HG03521 (cell line): ENCODE measurements at regions not wholly inside any gene's neighbourhood (a gene's known extent, or its start where the extent isn't known, plus 50 kb on each side); places are given as distances from the start of the nearest gene placed in this dataset.
"Not testable (repeated sequence)": the region's sequence is repeated elsewhere in the genome, so short reads cannot be mapped to it uniquely, and the experiment has no call there.

ENCODE experiments used
- ATAC-seq: cut with Tn5 transposase; IDR thresholded peaks from one replicate; pipeline ENCODE4 v1.9.1; 2021; ENCODE audit warnings: mild to moderate bottlenecking, moderate library complexity; ENCODE audit not compliant: unreplicated experiment

DNA sequence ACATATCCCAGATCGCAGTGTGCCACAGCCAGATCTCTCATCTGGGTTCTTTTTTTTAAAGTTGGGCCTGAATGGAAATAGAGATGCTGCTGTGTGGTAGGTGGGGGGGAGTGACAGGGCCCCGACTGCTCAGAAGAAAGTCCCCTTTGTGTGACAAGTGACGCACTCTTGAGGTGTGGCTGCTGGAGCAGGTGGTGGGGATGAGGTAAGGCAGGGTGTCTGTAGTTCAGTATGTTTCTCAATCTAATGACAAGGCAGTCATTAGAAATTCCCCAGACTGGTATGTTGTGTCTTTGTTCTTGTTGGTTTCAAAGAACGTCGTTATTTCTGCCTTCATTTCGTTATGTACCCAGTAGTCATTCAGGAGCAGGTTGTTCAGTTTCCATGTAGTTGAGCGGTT, 128.8 kb upstream of the TACR1 start:
- ATAC-seq: no peak

- no peak for ATAC-seq
Observed at GRCh38 chr2:75327334-75327733, 128.0 kb upstream of the TACR1 start.

GRCh38 chr2:75326645-75327044, 127.3 kb upstream of the TACR1 start:
- ATAC-seq: no peak

DNA sequence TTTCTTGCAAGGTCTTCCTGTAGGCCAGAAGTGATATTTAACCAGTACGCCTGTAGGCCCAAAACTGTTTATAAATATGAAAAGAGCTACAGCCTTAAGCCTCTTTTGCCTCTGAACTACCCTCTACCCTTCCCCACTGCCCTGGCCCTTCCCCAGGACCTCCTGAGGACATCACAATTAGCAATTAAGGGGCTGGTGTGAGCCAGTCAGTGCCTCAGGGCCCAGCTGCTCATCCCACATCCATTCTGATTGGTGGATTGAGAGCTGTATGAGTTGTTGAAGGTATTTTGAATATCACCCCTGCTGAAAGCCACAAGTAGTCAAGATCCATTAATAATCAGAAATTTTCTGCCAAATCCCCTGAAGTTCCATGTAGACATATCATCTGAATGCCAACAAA, 126.3 kb upstream of the TACR1 start:
- ATAC-seq: no peak

DNA sequence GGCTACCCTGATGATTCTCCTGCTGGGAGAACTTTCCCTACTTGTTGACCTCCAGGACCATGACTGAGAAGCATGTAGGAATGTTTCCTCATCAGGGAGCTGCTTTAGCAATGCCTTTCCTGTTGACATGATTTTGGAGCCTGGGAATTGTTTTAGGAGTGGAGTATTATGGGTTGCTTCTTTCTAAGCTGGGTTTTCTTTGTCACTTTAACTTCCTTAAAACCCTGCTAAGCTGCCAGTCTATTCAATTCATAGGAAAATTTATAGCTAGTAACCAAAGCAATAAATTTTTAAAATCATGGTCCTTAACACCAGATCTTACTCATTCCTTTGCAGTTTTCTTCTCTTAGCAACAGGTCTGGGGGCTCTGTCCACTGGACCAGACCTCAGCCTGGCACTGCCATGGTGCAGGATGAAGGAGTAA, 125.6 kb upstream of the TACR1 start:
- no peak for ATAC-seq

DNA sequence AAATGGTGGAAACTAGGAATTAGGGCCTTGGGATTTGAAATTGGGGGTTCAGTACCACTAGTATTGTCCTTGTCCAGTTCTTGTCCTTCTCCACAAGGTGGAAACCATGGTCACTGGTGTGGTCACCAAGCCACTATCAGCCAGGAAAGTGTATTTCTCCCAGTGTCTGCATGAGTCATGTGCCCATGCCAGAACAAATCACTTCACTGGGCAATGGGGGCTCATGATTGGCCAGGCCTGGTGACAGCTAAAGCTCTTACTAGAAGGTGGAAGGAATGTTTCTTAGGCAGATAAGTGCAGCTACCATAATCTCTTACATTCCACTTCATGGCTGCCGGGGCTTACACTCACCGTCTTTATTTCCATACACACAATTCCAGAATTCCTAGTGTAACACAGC, 124.8 kb upstream of the TACR1 start:
- no peak for ATAC-seq

- ATAC-seq: no peak
Observed at GRCh38 chr2:75321599-75321922, 122.2 kb upstream of the TACR1 start.

DNA sequence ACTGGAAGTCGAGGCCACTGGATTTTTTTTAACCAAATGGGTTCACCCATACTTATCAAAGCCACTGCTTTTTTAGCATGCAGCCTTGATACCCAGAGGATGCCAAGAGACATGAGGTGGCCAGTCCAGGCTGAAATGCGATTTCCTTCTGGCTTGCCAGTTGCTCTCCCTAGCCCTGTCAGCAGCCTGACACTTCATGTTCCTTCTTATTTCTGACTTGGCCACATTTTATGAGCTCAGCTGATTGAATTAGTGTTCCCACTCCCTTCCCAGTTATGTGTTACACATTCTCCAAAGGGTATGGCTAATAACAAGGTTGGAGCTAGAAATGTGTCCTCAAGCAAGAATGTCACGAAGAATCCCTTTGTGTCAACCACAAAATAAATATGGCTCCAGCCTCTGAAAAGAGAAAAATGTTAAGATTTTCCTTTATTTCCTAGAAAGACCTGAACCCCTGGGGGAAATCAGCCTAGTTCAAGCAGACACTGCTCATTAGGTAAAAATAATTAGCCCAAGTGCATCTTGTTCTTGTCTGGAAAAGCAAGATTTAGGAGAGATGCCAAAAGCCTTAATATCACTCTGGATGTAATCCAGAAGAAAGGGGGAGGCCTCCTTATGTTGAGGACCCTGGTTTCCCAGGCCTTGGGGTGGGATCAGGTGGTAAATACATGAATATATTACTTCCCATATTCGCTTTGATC, 121.7 kb upstream of the TACR1 start:
- no peak for ATAC-seq

DNA sequence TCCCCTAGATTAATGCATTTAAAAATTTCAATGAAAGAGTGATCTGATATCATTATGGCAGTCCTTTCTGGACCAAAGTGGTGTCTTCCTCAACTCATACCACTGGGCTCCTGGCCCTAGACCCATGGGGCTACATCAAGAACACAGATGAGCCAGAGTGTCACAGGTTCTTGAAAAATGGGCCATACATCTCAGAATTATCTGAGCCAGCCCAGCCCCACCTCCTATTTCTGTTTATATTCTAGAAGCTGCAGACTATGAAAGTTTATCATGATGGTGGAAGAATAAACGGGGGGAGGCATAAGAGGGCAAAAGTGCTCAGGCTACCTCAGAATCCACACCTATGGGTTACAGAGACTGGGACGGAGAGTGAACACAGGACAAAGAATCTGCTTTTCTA, 120.6 kb upstream of the TACR1 start:
- ATAC-seq: no peak

GRCh38 chr2:75317802-75318201, 118.5 kb upstream of the TACR1 start:
- ATAC-seq: no peak

DNA sequence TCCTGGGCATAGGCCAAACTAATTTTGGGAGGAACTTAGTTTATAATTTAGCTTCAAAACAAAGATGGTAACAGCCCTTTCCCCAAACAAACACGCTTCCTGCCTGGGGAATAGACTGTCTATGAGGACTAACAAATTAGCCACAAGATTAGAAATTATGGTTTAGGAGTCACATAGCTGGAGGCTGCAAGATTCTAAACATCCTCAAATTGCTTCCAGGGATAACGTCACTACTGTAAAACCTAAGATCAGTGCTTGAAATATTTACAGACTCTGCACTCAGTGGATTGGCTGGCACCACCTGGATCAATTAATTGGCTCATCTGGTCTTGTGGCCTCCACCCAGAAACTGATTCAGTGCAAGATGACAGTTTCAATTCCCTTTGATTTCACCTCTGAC, 118.0 kb upstream of the TACR1 start:
- no peak for ATAC-seq

DNA sequence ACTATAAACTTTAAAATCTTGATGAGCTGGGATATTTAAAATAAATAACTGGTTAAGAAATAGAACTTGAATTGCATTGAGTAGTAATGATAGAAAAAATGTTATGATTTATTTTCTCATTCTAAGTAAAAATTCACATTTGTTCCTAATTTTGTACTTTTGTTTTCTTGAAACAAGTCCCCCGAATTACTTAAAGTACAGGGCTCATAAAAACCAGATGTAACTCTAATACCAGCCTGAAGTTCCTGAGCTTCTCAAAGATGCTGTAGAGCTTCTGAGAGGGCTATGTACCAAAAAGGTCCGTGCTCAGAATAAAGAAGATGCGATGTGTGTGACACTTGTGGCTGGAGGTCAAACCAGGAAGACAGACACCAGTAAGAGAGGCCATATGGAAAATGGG, 116.1 kb upstream of the TACR1 start:
- ATAC-seq: no peak

- peak; percentile 100 for ATAC-seq
Observed at GRCh38 chr2:75311993-75312392, 112.7 kb upstream of the TACR1 start.

DNA sequence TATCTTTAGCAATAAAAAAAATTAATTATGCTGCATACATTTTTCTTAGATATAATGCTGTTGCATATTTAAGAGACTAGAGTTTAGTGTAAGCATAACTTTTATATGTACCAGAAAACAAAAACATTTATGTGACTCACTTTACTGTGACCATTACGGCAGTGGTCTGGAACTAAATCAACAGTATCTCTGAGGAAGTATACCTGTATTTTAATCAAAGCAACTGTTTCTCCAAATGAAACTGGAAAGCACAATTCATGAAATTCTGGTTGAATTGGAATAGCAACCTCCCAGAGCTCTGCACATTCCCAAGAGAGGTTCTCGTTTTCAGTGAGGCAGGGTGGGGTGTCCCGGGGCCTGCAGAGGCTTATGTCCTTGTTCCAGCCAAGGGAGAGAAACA, 112.2 kb upstream of the TACR1 start:
- ATAC-seq: no peak

GRCh38 chr2:75310876-75311275, 111.6 kb upstream of the TACR1 start:
- ATAC-seq: no peak

- ATAC-seq: no peak
Observed at GRCh38 chr2:75309596-75310463, 110.5 kb upstream of the TACR1 start.

DNA sequence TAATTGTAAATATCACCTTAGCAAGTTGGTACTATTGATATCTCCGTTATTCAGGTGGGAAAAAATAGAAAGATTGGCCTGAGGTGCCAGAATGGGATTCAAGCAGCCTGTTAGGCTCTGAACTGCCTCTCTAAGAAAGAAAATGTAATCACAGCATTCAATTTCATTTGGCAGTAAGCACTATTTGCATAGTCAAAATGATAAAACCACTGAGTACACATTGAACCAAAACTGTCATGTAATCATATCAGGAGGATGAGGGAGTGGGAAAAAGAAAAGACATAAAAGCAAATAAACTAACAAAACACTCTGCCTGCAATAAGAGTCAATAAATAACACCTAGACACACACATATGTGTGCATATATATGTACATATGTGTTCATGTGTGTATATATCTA, 103.9 kb upstream of the TACR1 start:
- no peak for ATAC-seq

- ATAC-seq: no peak
Observed at GRCh38 chr2:75294362-75294761, 95.0 kb upstream of the TACR1 start.

GRCh38 chr2:75292826-75293225, 93.5 kb upstream of the TACR1 start:
- no peak for ATAC-seq

GRCh38 chr2:75290600-75291150, 91.4 kb upstream of the TACR1 start:
- no peak for ATAC-seq

DNA sequence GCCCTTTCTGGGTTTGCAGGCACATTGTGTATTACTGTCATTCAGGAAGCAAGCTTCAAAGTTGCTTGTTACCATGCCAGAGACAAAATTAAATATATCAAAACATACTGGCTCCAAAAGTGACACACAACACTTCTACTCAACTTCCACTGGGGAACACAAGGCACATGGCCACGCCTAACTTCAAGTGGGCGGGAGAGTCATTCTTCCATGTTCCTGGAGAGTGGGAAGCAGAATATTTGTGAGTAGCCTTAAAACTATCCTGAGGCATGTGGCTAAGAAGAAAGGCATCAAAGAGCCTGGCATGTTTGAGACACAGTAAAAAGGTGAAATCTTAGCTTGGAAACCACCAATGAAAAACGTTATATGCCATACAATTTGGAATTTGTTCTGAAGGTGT, 90.5 kb upstream of the TACR1 start:
- no peak for ATAC-seq

DNA sequence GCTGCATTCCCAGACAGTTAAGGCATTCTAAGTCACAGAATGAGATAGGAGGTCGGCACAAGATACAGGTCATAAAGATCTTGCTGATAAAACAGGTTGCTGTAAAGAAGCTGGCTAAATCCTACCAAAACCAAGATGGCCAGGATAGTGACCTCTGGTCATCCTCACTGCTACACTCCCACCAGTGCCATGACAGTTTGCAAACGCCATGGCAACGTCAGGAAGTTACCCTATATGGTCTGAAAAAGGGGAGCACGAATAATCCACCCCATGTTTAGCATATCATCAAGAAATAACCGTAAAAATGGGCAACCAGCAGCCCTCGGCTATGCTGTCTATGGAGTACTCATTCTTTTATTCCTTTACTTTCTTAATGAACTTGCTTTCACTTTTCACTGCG, 89.9 kb upstream of the TACR1 start:
- ATAC-seq: not testable (repeated sequence)
